Mesothelial cell of epicardium (in vitro differentiated cells): ENCODE measurements at regions not wholly inside any gene's neighbourhood (a gene's known extent, or its start where the extent isn't known, plus 50 kb on each side); places are given as distances from the start of the nearest gene placed in this dataset.

Experiments used
- DNase-seq, 2 experiments: peaks; one replicate each; pipeline ENCODE4 v3.0.0; 2021; ENCODE audit warnings: low spot score in 2 of 2; ENCODE audit not compliant: unreplicated experiment in 2 of 2
- H3K27ac Mint-ChIP-seq: 2 replicates; pipeline ENCODE4 v1.8.0; 2021; ENCODE audit warnings: mixed read lengths
- H3K27me3 Mint-ChIP-seq: 2 replicates; pipeline ENCODE4 v1.8.0; 2021; ENCODE audit warnings: low read depth, mixed read lengths
- H3K36me3 Mint-ChIP-seq: 2 replicates; pipeline ENCODE4 v1.8.0; 2021; ENCODE audit warnings: mixed read lengths
- H3K4me1 Mint-ChIP-seq: 2 replicates; pipeline ENCODE4 v1.8.0; 2021; ENCODE audit warnings: mixed read lengths
- H3K4me3 Mint-ChIP-seq: 2 replicates; pipeline ENCODE4 v1.8.0; 2021; ENCODE audit warnings: mild to moderate bottlenecking, moderate library complexity, mixed read lengths
- H3K9me3 Mint-ChIP-seq: 2 replicates; pipeline ENCODE4 v1.8.0; 2021; ENCODE audit warnings: mixed read lengths
- CTCF ChIP-seq: fragments of 200-600 bp; sonication (generic); IDR thresholded peaks from one replicate; pipeline ENCODE4 v1.5.0; 2021; ENCODE audit warnings: antibody characterized with exemption; ENCODE audit not compliant: unreplicated experiment

DNA sequence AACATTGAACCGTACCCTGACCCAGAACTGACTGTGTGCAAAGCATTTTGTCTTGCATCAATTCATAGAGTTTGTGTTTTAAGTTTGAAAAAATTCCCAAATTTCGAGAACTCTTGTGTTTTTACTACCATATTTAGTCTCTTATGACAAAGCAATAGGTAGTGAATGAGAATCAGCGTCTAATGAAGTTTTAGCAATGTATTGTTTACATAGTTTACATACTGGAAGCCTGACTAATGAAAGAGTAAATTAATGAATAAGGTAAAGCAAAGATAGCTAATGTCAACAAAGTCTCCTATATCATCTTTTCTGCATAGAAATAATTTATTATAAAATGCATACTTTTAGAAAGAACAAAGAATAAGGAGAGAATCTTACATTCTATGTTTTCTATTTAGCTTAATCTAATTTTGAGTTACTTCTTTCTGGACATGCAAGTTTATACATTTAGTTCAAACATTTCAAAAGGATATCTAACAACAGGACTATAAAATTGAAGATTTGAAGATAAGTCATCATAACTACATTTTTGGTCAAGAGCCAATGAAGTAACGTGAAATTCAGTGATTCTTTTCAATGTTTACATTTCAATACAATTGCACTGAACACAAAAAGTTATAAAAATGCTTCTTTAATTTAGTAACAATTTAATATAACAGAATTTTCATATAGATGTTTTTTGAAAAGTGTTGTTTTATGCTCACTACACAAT is 1943.7 kb downstream of the NCAM2 start:
- no peaks in the 10 kb centered on the region for H3K27me3 Mint-ChIP-seq
- no peak overlapping the region for H3K27ac Mint-ChIP-seq
- no peaks in the 10 kb centered on the region for H3K4me1 Mint-ChIP-seq
- H3K9me3 Mint-ChIP-seq: peaks cover 5% of the 10 kb centered on the region
- H3K4me3 Mint-ChIP-seq: no peak overlapping the region
- TF ChIP-seq CTCF: no peak
- DNase-seq: no peak
- no peaks in the 10 kb centered on the region for H3K36me3 Mint-ChIP-seq

DNA sequence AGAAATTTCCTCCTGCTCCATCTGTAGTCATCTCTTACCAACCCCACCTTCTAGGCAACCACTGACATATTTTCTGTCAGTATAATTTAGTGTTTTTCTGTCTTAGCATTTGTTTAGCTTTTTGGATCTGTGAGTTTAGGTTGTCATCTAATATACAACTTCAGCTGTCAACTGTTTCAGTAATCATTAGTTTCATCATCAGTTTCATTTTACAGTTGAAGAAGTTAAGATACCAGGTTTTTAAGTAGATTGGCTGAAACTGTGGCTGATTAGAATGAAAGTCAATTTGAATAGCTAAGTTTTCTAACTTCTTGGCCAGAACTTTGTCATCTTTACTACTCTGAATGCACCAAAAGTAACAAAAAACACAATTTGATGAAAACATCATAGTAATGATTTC is 1957.3 kb downstream of the NCAM2 start:
- no peaks in the 10 kb centered on the region for H3K36me3 Mint-ChIP-seq
- H3K9me3 Mint-ChIP-seq: no peaks in the 10 kb centered on the region
- no peak overlapping the region for H3K27ac Mint-ChIP-seq
- H3K27me3 Mint-ChIP-seq: no peaks in the 10 kb centered on the region
- TF ChIP-seq CTCF: no peak
- no peak overlapping the region for H3K4me3 Mint-ChIP-seq
- no peaks in the 10 kb centered on the region for H3K4me1 Mint-ChIP-seq
- no peak for DNase-seq

- Mint-ChIP-seq H3K27me3 (no peaks in the 10 kb centered on the region), H3K4me1 (peaks cover 7% of the 10 kb centered on the region), H3K4me3 (no peak overlapping the region), H3K27ac (no peak overlapping the region), H3K9me3 (peaks cover 15% of the 10 kb centered on the region), H3K36me3 (no peaks in the 10 kb centered on the region)
- no peak for DNase-seq
- TF ChIP-seq CTCF: no peak
Measured at GRCh38 chr21:22961258-22961657, 1963.0 kb downstream of the NCAM2 start.

DNA sequence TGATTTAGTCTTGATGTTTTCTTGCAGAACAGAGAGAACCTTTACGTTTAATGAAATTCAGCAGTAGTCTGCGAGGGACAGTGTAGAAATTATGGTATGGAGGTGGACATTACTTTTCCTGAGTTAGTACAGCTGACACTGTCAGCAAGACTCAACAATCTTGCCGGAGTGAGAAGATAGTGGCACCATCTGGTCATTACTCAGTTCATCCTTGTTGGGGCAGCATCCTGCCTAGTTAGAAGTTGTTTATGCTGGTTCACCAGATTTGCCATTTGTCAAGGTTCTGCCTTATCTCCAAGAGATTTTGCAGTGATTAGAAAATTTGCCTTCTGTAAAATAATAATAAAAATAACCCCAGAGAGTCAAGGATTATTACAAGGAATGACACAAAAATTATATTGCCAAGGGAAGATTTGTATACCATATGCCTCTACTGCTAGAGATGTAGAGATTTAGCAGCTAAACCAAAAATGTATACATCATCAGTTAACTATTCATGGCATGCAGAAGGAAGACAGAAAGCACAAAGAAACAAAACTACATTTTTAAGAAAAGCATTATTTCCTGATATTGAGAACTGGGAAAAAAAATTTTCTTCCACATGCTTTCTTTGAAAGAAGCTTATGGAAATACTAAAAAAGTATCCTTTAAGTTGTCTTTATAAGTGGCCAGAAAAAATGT is 1967.4 kb downstream of the NCAM2 start:
- H3K27ac Mint-ChIP-seq: peak overlapping the region; percentile 96
- H3K4me1 Mint-ChIP-seq: peaks cover 7% of the 10 kb centered on the region
- no peak for TF ChIP-seq CTCF
- peaks cover 15% of the 10 kb centered on the region for H3K9me3 Mint-ChIP-seq
- H3K27me3 Mint-ChIP-seq: no peaks in the 10 kb centered on the region
- H3K4me3 Mint-ChIP-seq: no peak overlapping the region
- H3K36me3 Mint-ChIP-seq: no peaks in the 10 kb centered on the region
- DNase-seq: no peak

DNA sequence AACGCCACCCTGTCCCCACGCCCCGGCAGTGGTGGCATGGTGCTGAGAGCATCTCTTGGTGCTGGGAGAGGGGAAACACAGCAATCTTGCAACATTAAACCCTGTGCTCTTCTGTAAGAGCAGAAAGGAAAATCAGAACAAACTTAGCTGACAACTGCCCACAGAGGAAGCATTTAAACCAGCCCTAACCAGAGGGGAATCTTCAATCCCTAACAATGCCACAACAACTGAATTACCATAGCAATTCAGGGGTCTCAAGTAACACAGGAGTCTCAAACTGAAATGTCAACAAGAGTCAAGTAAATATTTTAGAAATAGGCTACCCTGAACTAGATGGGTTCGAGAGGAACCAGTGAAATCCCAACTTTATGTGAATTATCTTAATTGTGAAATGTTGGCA is 1983.6 kb downstream of the NCAM2 start:
- Mint-ChIP-seq H3K9me3 (peaks cover 16% of the 10 kb centered on the region), H3K27ac (no peak overlapping the region), H3K4me1 (no peaks in the 10 kb centered on the region), H3K4me3 (no peak overlapping the region), H3K27me3 (no peaks in the 10 kb centered on the region), H3K36me3 (no peaks in the 10 kb centered on the region)
- no peak for TF ChIP-seq CTCF
- no peak for DNase-seq
